ENCODE measurements at regions not wholly inside any gene's neighbourhood (a gene's known extent, or its start where the extent isn't known, plus 50 kb on each side); places are given as distances from the start of the nearest gene placed in this dataset.

DNA sequence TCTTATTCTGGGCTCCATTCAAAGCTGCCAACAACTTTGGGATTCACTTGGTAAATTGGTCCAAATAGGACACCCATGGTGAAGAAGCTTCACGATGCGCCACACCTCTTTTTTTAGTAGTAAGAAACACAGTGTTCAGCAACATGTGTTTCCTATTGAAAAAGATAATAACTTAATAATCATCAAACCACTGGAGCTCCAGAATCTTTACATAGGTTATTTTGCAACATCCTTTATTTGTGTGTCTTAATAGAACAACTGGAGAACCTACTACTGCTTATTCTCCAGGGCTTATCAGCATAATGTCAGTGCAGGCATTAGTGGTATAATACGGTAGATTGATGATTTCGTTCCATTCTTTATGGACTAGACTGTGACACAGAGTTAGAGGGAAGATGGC is 63.3 kb upstream of the DAPK1 start:
- H3K4me3 Mint-ChIP-seq (ENCODE audit: unreplicated experiment), result no peak overlapping the region
- TF ChIP-seq, protein P1, sequence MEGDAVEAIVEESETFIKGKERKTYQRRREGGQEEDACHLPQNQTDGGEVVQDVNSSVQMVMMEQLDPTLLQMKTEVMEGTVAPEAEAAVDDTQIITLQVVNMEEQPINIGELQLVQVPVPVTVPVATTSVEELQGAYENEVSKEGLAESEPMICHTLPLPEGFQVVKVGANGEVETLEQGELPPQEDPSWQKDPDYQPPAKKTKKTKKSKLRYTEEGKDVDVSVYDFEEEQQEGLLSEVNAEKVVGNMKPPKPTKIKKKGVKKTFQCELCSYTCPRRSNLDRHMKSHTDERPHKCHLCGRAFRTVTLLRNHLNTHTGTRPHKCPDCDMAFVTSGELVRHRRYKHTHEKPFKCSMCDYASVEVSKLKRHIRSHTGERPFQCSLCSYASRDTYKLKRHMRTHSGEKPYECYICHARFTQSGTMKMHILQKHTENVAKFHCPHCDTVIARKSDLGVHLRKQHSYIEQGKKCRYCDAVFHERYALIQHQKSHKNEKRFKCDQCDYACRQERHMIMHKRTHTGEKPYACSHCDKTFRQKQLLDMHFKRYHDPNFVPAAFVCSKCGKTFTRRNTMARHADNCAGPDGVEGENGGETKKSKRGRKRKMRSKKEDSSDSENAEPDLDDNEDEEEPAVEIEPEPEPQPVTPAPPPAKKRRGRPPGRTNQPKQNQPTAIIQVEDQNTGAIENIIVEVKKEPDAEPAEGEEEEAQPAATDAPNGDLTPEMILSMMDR (IDR thresholded peaks at IDR 0.05), result no peak
- no peak overlapping the region for H3K27ac Mint-ChIP-seq (ENCODE audit: unreplicated experiment)
- H3K36me3 Mint-ChIP-seq (ENCODE audit: low read depth), result no peaks in the 10 kb centered on the region
- peaks cover 12% of the 10 kb centered on the region for H3K4me1 Mint-ChIP-seq (ENCODE audit: low read depth)
- no peaks in the 10 kb centered on the region for H3K27me3 Mint-ChIP-seq (ENCODE audit: low read depth)
- DNase-seq (ENCODE audit: low spot score), result no peak
- no peaks in the 10 kb centered on the region for H3K9me3 Mint-ChIP-seq (ENCODE audit: low read depth)

DNA sequence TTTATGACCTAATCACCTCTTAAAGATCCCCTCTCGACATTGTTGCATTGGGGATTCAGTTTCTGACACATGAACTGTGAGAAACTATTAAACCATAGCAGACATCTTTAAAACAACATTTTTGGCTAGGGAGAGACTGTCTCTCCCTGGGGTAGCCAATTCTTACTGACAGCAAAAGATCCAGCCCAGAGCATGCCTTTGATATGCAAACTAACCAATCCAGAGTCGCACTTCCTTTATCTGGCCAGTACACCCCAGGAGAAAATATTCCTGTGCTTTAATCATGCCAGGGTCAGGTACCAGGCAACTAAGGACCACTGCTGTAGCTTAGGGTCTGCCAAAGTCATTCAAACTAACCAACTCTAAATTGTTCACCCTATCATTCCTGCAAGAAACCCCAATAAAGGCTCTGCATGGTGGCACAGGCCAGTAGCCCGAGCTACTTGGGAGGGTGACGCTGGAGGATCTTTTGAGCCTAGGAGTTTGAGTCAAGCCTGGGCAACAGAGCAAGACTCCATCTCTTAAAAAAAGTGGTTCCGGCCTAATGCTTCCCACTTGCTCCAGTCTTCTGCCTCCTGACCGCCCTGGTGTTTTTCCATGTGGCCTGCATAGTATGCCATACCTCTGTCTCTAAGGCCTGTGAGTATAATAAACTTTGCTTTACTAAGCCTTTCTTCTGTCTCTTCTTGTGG is 62.3 kb upstream of the DAPK1 start:
- TF ChIP-seq, protein P1 (IDR thresholded peaks at IDR 0.05), result no peak
- H3K4me1 Mint-ChIP-seq (ENCODE audit: low read depth), result peaks cover 12% of the 10 kb centered on the region
- H3K9me3 Mint-ChIP-seq (ENCODE audit: low read depth), result no peaks in the 10 kb centered on the region
- no peaks in the 10 kb centered on the region for H3K36me3 Mint-ChIP-seq (ENCODE audit: low read depth)
- no peak overlapping the region for H3K4me3 Mint-ChIP-seq (ENCODE audit: unreplicated experiment)
- DNase-seq (ENCODE audit: low spot score), result no peak
- H3K27me3 Mint-ChIP-seq (ENCODE audit: low read depth), result no peaks in the 10 kb centered on the region
- no peak overlapping the region for H3K27ac Mint-ChIP-seq (ENCODE audit: unreplicated experiment)

DNA sequence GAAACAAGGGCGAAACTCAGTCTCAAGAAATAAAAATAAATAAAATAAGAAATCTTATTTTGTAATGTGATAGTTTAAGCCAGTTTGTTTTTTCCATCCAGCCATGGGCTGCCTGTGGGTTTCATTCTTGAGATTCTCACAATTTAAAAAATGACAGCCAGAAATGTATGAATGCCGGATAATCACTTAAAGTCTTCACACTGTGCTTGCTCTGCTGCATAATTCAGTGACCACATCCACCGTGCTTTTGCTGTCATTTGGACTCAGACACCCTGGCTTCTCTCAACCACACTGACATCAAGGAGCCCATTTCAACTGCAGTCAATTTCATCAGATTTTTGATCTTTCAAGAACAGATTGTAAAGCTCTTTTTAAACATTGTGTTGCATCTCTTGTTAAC is 61.0 kb upstream of the DAPK1 start:
- H3K27me3 Mint-ChIP-seq (ENCODE audit: low read depth), result no peaks in the 10 kb centered on the region
- no peak overlapping the region for H3K4me3 Mint-ChIP-seq (ENCODE audit: unreplicated experiment)
- H3K9me3 Mint-ChIP-seq (ENCODE audit: low read depth), result no peaks in the 10 kb centered on the region
- TF ChIP-seq, protein P1 (IDR thresholded peaks at IDR 0.05), result no peak
- DNase-seq (ENCODE audit: low spot score), result no peak
- peaks cover 19% of the 10 kb centered on the region for H3K4me1 Mint-ChIP-seq (ENCODE audit: low read depth)
- peak overlapping the region; percentile 83 for H3K27ac Mint-ChIP-seq (ENCODE audit: unreplicated experiment)
- no peaks in the 10 kb centered on the region for H3K36me3 Mint-ChIP-seq (ENCODE audit: low read depth)

DNA sequence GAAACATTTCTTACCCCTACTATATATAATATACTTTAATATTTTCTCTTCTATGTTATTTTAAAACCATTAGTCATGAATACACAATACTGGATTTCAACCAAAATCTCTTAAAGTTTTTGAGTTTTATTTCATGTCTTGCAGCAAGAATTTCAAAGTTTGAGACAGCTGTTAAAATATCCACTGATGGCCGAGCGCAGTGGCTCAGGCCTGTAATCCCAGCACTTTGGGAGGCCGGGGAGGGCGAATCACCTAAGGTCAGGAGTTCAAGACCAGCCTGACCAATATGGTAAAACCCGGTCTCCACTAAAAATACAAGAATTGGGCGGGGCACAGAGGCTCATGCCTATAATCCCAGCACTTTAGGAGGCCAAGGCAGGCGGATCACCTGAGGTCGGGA is 59.7 kb upstream of the DAPK1 start:
- Mint-ChIP-seq H3K4me1 (ENCODE audit: low read depth) (peaks cover 23% of the 10 kb centered on the region), H3K36me3 (ENCODE audit: low read depth) (no peaks in the 10 kb centered on the region), H3K27ac (ENCODE audit: unreplicated experiment) (peak overlapping the region; percentile 59), H3K27me3 (ENCODE audit: low read depth) (no peaks in the 10 kb centered on the region), H3K4me3 (ENCODE audit: unreplicated experiment) (no peak overlapping the region), H3K9me3 (ENCODE audit: low read depth) (no peaks in the 10 kb centered on the region)
- no peak for DNase-seq (ENCODE audit: low spot score)
- TF ChIP-seq, protein P1 (IDR thresholded peaks at IDR 0.05), result no peak

DNA sequence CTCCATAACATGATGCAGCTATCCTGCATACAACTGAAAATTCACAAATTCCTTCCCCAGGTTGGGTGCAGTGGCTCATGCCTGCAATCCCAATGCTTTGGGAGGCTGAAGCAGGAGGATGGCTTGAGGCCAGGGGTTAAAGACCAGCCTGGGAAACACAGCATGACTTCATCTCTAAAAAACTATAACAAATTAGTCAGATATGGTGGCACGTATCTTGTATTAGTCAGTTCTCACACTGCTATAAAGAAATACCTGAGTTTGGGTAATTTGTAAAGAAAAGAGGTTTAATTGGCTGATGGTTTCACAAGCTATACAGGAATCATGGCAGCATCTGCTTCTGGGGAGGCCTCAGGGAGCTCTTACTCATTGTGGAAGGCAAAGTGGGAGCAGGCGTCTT is 56.4 kb upstream of the DAPK1 start:
- Mint-ChIP-seq H3K27ac (ENCODE audit: unreplicated experiment) (no peak overlapping the region), H3K9me3 (ENCODE audit: low read depth) (peaks cover 2% of the 10 kb centered on the region), H3K36me3 (ENCODE audit: low read depth) (no peaks in the 10 kb centered on the region), H3K4me3 (ENCODE audit: unreplicated experiment) (no peak overlapping the region), H3K27me3 (ENCODE audit: low read depth) (no peaks in the 10 kb centered on the region), H3K4me1 (ENCODE audit: low read depth) (peaks cover 26% of the 10 kb centered on the region)
- TF ChIP-seq, protein P1 (IDR thresholded peaks at IDR 0.05), result no peak
- DNase-seq (ENCODE audit: low spot score), result no peak

Measured in chondrocyte (in vitro differentiated cells).